HCT116 (cell line): ENCODE measurements at regions not wholly inside any gene's neighbourhood (a gene's known extent, or its start where the extent isn't known, plus 50 kb on each side); places are given as distances from the start of the nearest gene placed in this dataset.

Source experiments
- ATAC-seq: fragments of 200-7000 bp; cut with Tn5 transposase; 2 replicates; pipeline ENCODE4 v1.9.1; 2020; ENCODE audit warnings: mild to moderate bottlenecking, moderate library complexity
- BruUV-seq: library from RNA; stranded (reverse); fragments of 400-500 nt; replicated peaks from 2 replicates; lab custom pipeline; 2021; lab: Mats Ljungman, UMichigan
- CTCF ChIA-PET: fragments of 300-600 bp; sonication (Branson Sonifier 250); formaldehyde crosslinking; loops from one replicate; lab custom pipeline; 2021; ENCODE audit warnings: antibody characterized with exemption; lab: Charles Lee
- POLR2A ChIA-PET: fragments of 300-600, 350-600 bp; sonication (Branson Sonifier 250); formaldehyde crosslinking; loops from one replicate; lab custom pipeline; 2021; ENCODE audit warnings: antibody characterized with exemption; lab: Charles Lee
- RAD21 ChIA-PET, 2 experiments: fragments of 300-600 bp; sonication (Branson Sonifier 250); formaldehyde crosslinking; loops; one replicate each; lab custom pipeline; 2023; ENCODE audit warnings: low total read pairs in 2 of 2; ENCODE audit not compliant: uncharacterized antibody in 2 of 2, unreplicated experiment in 2 of 2, low non-redundant PET in 1 of 2; lab: Charles Lee
- DNase-seq: peaks from one replicate; pipeline ENCODE4 v3.0.0-alpha.2; 2010; ENCODE audit warnings: low read depth, low spot score
- H2AFZ ChIP-seq: fragments of 200-600 bp; shearing (Covaris generic), sonication (generic); 2 replicates; pipeline ENCODE4 v1.6.1; 2017; ENCODE audit warnings: low read depth, mixed run types, mixed read lengths, antibody characterized with exemption, low read length; ENCODE audit not compliant: poor library complexity, severe bottlenecking
- H3K27ac ChIP-seq: 2 replicates; pipeline ENCODE4 v1.5.1; 2012; ENCODE audit warnings: low read depth, low read length
- H3K27me3 ChIP-seq: fragments of 200-600 bp; sonication (generic); 2 replicates; pipeline ENCODE4 v1.6.1; 2016; ENCODE audit warnings: mixed run types, low read length, mixed read lengths; ENCODE audit not compliant: insufficient read depth
- H3K36me3 ChIP-seq, 2 experiments: fragments of 200-500 bp in 1 of 2; fragments of 200-600 bp in 1 of 2; sonication (Bioruptor generic) in 1 of 2; sonication (generic) in 1 of 2; 2 replicates each; pipeline versions ENCODE4 v1.5.1 to v1.6.1; 2014 to 2016; ENCODE audit warnings: low read length in 2 of 2, inconsistent platforms in 1 of 2, mixed read lengths in 1 of 2, mixed run types in 1 of 2; ENCODE audit not compliant: insufficient read depth in 2 of 2, control insufficient read depth in 1 of 2
- H3K4me1 ChIP-seq, 2 experiments: fragments of 200-600 bp in 1 of 2; sonication (generic) in 1 of 2; 2 replicates each; pipeline versions ENCODE4 v1.5.1 to v1.6.1; 2012 to 2017; ENCODE audit warnings: low read length in 2 of 2, inconsistent platforms in 1 of 2, mild to moderate bottlenecking in 1 of 2, mixed read lengths in 1 of 2, mixed run types in 1 of 2, moderate library complexity in 1 of 2; ENCODE audit not compliant: insufficient read depth in 2 of 2, control insufficient read depth in 1 of 2
- H3K4me2 ChIP-seq: fragments of 200-600 bp; sonication (generic); 2 replicates; pipeline ENCODE4 v1.6.1; 2017; ENCODE audit warnings: mixed run types, low read length, mixed read lengths
- H3K4me3 ChIP-seq, 2 experiments: fragments of 200-600 bp in 1 of 2; sonication (generic) in 1 of 2; replicated peaks in 1 of 2; 2 replicates each; pipeline ENCODE4 v1.5.1; 2011 to 2016; ENCODE audit warnings: low read length in 2 of 2, control low read depth in 1 of 2, low read depth in 1 of 2, mild to moderate bottlenecking in 1 of 2, mixed read lengths in 1 of 2, mixed run types in 1 of 2
- H3K79me2 ChIP-seq: fragments of 200-600 bp; sonication (generic); 2 replicates; pipeline ENCODE4 v1.6.1; 2017; ENCODE audit warnings: mild to moderate bottlenecking, mixed run types, low read length, moderate library complexity, mixed read lengths; ENCODE audit not compliant: insufficient read depth
- H3K9ac ChIP-seq: fragments of 200-600 bp; sonication (generic); 2 replicates; pipeline ENCODE4 v1.6.1; 2016; ENCODE audit warnings: low read length, mixed read lengths
- H3K9me2 ChIP-seq: fragments of 200-600 bp; sonication (generic), shearing (Covaris generic); 2 replicates; pipeline ENCODE4 v1.6.1; 2017; ENCODE audit warnings: mixed run types, mild to moderate bottlenecking, moderate library complexity; ENCODE audit not compliant: insufficient read depth
- H3K9me3 ChIP-seq, 2 experiments: fragments of 200-500 bp in 1 of 2; fragments of 200-600 bp in 1 of 2; sonication (Bioruptor generic) in 1 of 2; sonication (generic) in 1 of 2; 2 replicates each; pipeline ENCODE4 v1.6.1; 2014 to 2017; ENCODE audit warnings: low read length in 2 of 2, mixed read lengths in 2 of 2, inconsistent platforms in 1 of 2, low read depth in 1 of 2, mild to moderate bottlenecking in 1 of 2, mixed run types in 1 of 2, moderate library complexity in 1 of 2; ENCODE audit not compliant: control insufficient read depth in 1 of 2, insufficient read depth in 1 of 2
- H4K20me1 ChIP-seq: fragments of 200-600 bp; sonication (generic), shearing (Covaris generic); 2 replicates; pipeline ENCODE4 v1.6.1; 2017; ENCODE audit warnings: mixed run types, mild to moderate bottlenecking, moderate library complexity; ENCODE audit not compliant: insufficient read depth
- CBX3 ChIP-seq: IDR thresholded peaks from 2 replicates; pipeline ENCODE4 v1.6.1; 2012; ENCODE audit warnings: low read depth
- EZH2 ChIP-seq: fragments of 200-600 bp; sonication (generic); IDR thresholded peaks from 2 replicates; pipeline ENCODE4 v1.6.1; 2017; ENCODE audit warnings: antibody characterized with exemption, mixed run types
- JUND ChIP-seq: IDR thresholded peaks from 2 replicates; pipeline ENCODE4 v1.6.1; 2012
- POLR2A ChIP-seq: IDR thresholded peaks from 2 replicates; pipeline ENCODE4 v1.7.0; 2011; ENCODE audit warnings: borderline replicate concordance; ENCODE audit not compliant: insufficient read depth, insufficient read length; ENCODE audit errors: extremely low read depth
- POLR2AphosphoS5 ChIP-seq: IDR thresholded peaks from 2 replicates; pipeline ENCODE4 v1.6.1; 2011; ENCODE audit warnings: mild to moderate bottlenecking, low read depth, low read length, moderate library complexity
- SP1 ChIP-seq: IDR thresholded peaks from 2 replicates; pipeline ENCODE4 v1.6.1; 2012; ENCODE audit warnings: low read depth
- YY1 ChIP-seq: IDR thresholded peaks from 2 replicates; pipeline ENCODE4 v1.6.1; 2011; ENCODE audit warnings: low read length, low read depth, moderate library complexity, mild to moderate bottlenecking; ENCODE audit not compliant: insufficient replicate concordance; ENCODE audit errors: extremely low read depth
- ZBTB33 ChIP-seq: IDR thresholded peaks from 2 replicates; pipeline ENCODE4 v1.6.1; 2011; ENCODE audit warnings: mild to moderate bottlenecking, low read length, moderate library complexity; ENCODE audit not compliant: insufficient replicate concordance; ENCODE audit errors: extremely low read depth
- ZNF274 ChIP-seq: fragments of 200-500 bp; sonication (Bioruptor generic); IDR thresholded peaks from 2 replicates; pipeline ENCODE4 v1.6.1; 2014; ENCODE audit warnings: mild to moderate bottlenecking, low read depth, low read length, inconsistent platforms
- intact Hi-C: fragments of 100-400 bp; cut with micrococcal nuclease; formaldehyde crosslinking; loops from 2 replicates; pipeline ENCODE4 v1.10.0; 2022
- TF ChIP-seq, protein P1 (sequence below): IDR thresholded peaks from 2 replicates; pipeline ENCODE4 v1.6.1; 2012

DNA sequence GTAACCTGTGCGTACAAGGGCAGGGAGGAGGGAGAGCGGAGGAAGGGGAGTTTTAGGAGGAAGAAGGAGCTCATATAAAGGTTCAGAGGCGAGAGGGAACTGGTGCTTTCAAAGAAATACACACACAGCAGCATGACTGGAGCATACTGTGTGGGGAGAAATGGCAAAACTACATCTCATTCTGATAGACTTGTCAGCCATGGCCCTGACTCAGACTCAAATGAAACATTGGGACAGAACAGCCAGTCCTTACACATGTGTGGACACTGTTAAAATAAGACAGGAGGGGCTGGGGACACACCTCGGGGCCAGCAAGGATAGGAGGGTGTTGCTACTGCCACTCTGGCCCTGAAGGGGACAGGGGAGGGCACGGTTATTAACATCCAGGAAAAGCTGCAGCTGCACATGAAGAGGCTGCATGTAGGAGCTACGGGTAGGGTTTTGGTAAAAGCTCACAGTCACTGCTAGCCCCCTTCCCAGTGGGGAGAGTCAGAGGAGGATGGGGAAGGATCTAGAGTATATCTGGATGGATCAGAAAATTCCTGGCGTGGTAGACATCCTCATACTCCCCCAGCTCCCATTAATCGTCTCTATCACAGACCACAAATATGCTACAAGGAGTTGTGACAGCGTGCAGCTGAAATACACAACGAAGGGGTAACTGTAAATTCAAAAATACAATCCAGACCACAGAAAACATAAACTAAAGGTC, 110.5 kb downstream of the GATA6 start:
- Histone ChIP-seq H3K27ac (no peak overlapping the region), H2AFZ (no peak overlapping the region), H3K4me2 (no peak overlapping the region), H3K4me1 (peaks cover 9 to 18% of the 10 kb centered on the region in 2 experiments; a peak in 3 of 4 replicates), H3K27me3 (no peaks in the 10 kb centered on the region), H3K9me3 (no peaks in the 10 kb centered on the region), H3K4me3 (no peak overlapping the region), H4K20me1 (no peaks in the 10 kb centered on the region), H3K9ac (no peak overlapping the region), H3K79me2 (no peaks in the 10 kb centered on the region), H3K36me3 (no peaks in the 10 kb centered on the region), H3K9me2 (no peaks in the 10 kb centered on the region)
- ChIA-PET CTCF (no interaction called here), RAD21 (no interaction called here), POLR2A (no interaction called here)
- ATAC-seq = no peak
- BruUV-seq = no TSS peak
- intact Hi-C loops = no loop called here
- DNase-seq = no peak
- TF ChIP-seq JUND = no peak
- no peak for TF ChIP-seq ZBTB33
- TF ChIP-seq POLR2AphosphoS5 = no peak
- TF ChIP-seq SP1 = no peak
- no peak for TF ChIP-seq YY1
- TF ChIP-seq, protein P1, sequence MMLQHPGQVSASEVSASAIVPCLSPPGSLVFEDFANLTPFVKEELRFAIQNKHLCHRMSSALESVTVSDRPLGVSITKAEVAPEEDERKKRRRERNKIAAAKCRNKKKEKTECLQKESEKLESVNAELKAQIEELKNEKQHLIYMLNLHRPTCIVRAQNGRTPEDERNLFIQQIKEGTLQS = no peak
- TF ChIP-seq EZH2 = no peak
- no peak for TF ChIP-seq CBX3
- TF ChIP-seq POLR2A = no peak
- TF ChIP-seq ZNF274 = no peak
